Upper lobe of left lung (tissue), 6 donors: ENCODE measurements at regions not wholly inside any gene's neighbourhood (a gene's known extent, or its start where the extent isn't known, plus 50 kb on each side); places are given as distances from the start of the nearest gene placed in this dataset.

Experiments
- ATAC-seq, 2 donors: fragments of 200-7000 bp; cut with Tn5 transposase; one replicate each; pipeline ENCODE4 v1.9.1; 2022; ENCODE audit warnings: mild to moderate bottlenecking in 2 of 2, moderate library complexity in 2 of 2; ENCODE audit not compliant: low FRiP score in 2 of 2
- DNase-seq, 2 donors: peaks; one replicate each; pipeline ENCODE4 v3.0.0-alpha.2; 2019 to 2020
- H3K27ac ChIP-seq, 4 donors: fragments of 200-600 bp; sonication (generic); one replicate each; pipeline ENCODE4 v1.5.1; 2016 to 2019
- H3K27me3 ChIP-seq, 4 donors: fragments of 200-600 bp; sonication (generic); one replicate each; pipeline ENCODE4 v1.5.1; 2017 to 2019
- H3K36me3 ChIP-seq, 4 donors: fragments of 200-600 bp; sonication (generic); one replicate each; pipeline ENCODE4 v1.5.1; 2016 to 2019
- H3K4me1 ChIP-seq, 4 donors: fragments of 200-600 bp; sonication (generic); one replicate each; pipeline ENCODE4 v1.5.1; 2018 to 2019
- H3K4me3 ChIP-seq, 4 donors: fragments of 200-600 bp; sonication (generic); one replicate each; pipeline ENCODE4 v1.5.1; 2017 to 2019; ENCODE audit warnings: mild to moderate bottlenecking in 2 of 4, moderate library complexity in 1 of 4
- H3K9me3 ChIP-seq, 4 donors: fragments of 200-600 bp; sonication (generic); one replicate each; pipeline ENCODE4 v1.5.1; 2018 to 2019
- EP300 ChIP-seq, 4 donors: sonication (generic); formaldehyde crosslinking; IDR thresholded peaks; one replicate each; pipeline ENCODE4 v1.5.1; 2017; ENCODE audit warnings: antibody characterized with exemption in 4 of 4, control low read depth in 2 of 4
- POLR2A ChIP-seq, 4 donors: fragments of 450-650 bp; IDR thresholded peaks; one replicate each; pipeline ENCODE4 v1.5.1; 2016 to 2017; ENCODE audit warnings: antibody characterized with exemption in 4 of 4, mild to moderate bottlenecking in 2 of 4
- POLR2AphosphoS5 ChIP-seq, 2 donors: sonication (generic); formaldehyde crosslinking; IDR thresholded peaks; one replicate each; pipeline ENCODE4 v1.5.1; 2017; ENCODE audit warnings: antibody characterized with exemption in 2 of 2
- WGBS, 2 donors: methylation state at CpG; one replicate each; pipeline ENCODE4 v1.1.5; 2017 to 2018; 5-methylcytosine and 5-hydroxymethylcytosine counted together
- TF ChIP-seq, protein P1 (sequence below), 6 experiments: fragments of 450-650 bp in 4 of 6; fragments of 200-600 bp in 2 of 6; sonication (generic) in 2 of 6; IDR thresholded peaks; one replicate each; pipeline ENCODE4 v1.5.1; 2016 to 2019; ENCODE audit warnings: antibody characterized with exemption in 6 of 6
- donor health status: DM: no; HTN: no; CAD: no; lungs with moderate emphysema.
- donor health status: DM: no; HTN: yes; CAD: no; lungs with severe emphysema.

DNA sequence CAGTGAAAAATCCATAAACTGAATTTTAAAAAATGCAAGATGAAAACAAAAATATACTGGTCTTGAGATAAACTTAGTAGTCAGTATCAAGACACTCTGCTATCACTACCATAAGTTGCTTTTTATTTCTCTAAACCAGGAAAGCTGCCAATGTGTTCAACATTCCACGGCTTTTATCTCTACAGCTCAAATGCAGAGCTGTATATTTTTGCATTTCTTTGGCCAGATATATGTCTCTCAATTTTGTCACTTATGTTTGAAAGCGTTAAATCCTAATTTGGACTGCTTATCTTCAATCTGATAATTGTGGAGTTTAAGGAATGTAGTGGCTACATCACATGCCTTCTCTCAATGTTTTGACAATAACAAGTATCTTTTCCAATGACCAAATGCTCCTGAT lies 609.5 kb downstream of the EPHA4 start:
- no peaks in the 10 kb centered on the region for H3K9me3 ChIP-seq
- H3K4me3 ChIP-seq: no peak overlapping the region
- DNase-seq (no peak), ATAC-seq (no peak)
- no peak overlapping the region for H3K27ac ChIP-seq
- H3K27me3 ChIP-seq: no peaks in the 10 kb centered on the region
- no peaks in the 10 kb centered on the region for H3K36me3 ChIP-seq
- H3K4me1 ChIP-seq: peaks cover 0 to 10% (median 5%) of the 10 kb centered on the region in 4 donors
- TF ChIP-seq, protein P1, sequence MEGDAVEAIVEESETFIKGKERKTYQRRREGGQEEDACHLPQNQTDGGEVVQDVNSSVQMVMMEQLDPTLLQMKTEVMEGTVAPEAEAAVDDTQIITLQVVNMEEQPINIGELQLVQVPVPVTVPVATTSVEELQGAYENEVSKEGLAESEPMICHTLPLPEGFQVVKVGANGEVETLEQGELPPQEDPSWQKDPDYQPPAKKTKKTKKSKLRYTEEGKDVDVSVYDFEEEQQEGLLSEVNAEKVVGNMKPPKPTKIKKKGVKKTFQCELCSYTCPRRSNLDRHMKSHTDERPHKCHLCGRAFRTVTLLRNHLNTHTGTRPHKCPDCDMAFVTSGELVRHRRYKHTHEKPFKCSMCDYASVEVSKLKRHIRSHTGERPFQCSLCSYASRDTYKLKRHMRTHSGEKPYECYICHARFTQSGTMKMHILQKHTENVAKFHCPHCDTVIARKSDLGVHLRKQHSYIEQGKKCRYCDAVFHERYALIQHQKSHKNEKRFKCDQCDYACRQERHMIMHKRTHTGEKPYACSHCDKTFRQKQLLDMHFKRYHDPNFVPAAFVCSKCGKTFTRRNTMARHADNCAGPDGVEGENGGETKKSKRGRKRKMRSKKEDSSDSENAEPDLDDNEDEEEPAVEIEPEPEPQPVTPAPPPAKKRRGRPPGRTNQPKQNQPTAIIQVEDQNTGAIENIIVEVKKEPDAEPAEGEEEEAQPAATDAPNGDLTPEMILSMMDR (IDR thresholded peaks at IDR 0.05): no peak
- TF ChIP-seq POLR2AphosphoS5 (IDR thresholded peaks at IDR 0.05) (no peak), EP300 (IDR thresholded peaks at IDR 0.05) (no peak), POLR2A (IDR thresholded peaks at IDR 0.05) (no peak)
- 54 to 59% methylated on average over 2 of the region's 2 CpGs for WGBS, 2 donors

DNA sequence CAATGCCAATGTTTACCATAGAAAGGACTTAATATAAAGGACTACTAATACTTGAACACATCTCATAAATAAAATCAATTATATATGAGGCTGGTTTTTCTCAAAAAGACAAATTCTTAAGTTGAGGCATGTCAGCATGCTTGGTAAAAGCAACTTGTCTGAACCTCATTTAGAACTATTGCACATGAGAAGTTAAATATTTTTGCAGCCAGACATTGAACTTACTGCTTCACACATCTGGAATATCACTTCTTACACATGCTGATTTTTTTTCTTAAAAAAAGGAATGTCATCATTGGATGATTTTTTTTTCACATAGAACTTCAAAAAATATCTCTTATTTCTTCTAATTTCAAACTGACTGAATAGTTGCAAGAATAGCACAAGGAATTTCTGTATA lies 609.0 kb downstream of the EPHA4 start:
- H3K27ac ChIP-seq: no peak overlapping the region

DNA sequence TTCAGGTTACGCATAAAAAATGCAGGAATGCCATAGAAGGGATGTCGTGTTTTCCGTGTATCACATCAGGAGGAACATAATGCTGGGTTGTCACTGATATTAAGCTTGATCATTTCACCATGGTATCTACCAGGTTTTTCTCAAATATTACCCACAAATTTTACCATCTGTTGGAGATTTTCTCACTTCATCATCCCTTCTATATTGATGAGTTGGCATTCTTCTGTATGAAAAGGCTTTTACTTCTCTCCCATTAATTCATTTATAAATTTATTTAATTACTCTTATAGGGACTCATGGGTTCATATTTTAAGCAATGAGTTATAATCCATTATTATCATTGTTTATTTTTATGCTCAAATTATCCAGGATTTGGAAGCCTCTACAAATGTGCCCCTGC lies 608.2 kb downstream of the EPHA4 start:
- peaks cover 0 to 10% (median 5%) of the 10 kb centered on the region in 4 donors for H3K4me1 ChIP-seq
- no peak for DNase-seq
- H3K4me3 ChIP-seq: no peak overlapping the region
- WGBS, 2 donors: 94 to 99% methylated on average over 3 of the region's 3 CpGs
- TF ChIP-seq, protein P1 (IDR thresholded peaks at IDR 0.05): no peak
- TF ChIP-seq POLR2A (IDR thresholded peaks at IDR 0.05) (no peak), EP300 (IDR thresholded peaks at IDR 0.05) (no peak)
- H3K9me3 ChIP-seq: no peaks in the 10 kb centered on the region
- no peak for ATAC-seq
- H3K27me3 ChIP-seq: no peaks in the 10 kb centered on the region
- no peaks in the 10 kb centered on the region for H3K36me3 ChIP-seq
- no peak overlapping the region for H3K27ac ChIP-seq

More for the DNA sequence above, 609.0 kb downstream of the EPHA4 start:
- no peaks in the 10 kb centered on the region for H3K27me3 ChIP-seq
- ATAC-seq (no peak), DNase-seq (no peak)
- H3K36me3 ChIP-seq: no peaks in the 10 kb centered on the region
- H3K9me3 ChIP-seq: no peaks in the 10 kb centered on the region
- TF ChIP-seq, protein P1 (IDR thresholded peaks at IDR 0.05): no peak
- no peak for TF ChIP-seq POLR2AphosphoS5 (IDR thresholded peaks at IDR 0.05)
- no peak for TF ChIP-seq POLR2A (IDR thresholded peaks at IDR 0.05)
- TF ChIP-seq EP300 (IDR thresholded peaks at IDR 0.05): no peak
- H3K4me3 ChIP-seq: no peak overlapping the region
- peaks cover 0 to 10% (median 5%) of the 10 kb centered on the region in 4 donors for H3K4me1 ChIP-seq

DNA sequence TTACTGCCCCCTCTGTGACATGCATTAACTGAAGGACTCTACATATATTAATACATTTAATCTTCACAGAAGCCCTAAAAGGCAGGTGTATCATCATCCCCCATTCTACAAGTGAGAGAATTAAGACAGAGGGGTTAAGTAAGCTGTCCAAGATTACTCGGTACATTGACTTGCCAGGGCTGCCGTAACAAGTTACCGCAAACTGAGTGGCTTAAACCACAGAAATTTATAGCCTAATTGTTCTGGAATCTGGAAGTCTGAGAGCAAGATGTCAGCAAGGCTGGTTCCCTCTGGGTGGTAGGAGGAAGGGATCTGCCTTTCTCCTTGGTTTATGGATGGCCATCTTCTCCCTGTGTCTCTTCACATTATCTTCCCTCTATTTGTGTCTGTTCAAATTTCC lies 605.5 kb downstream of the EPHA4 start:
- H3K4me3 ChIP-seq: no peak overlapping the region
- H3K36me3 ChIP-seq: no peaks in the 10 kb centered on the region
- DNase-seq (no peak), ATAC-seq (peak in 1 of 2 donors; percentile 58)
- no peak overlapping the region for H3K27ac ChIP-seq
- no peaks in the 10 kb centered on the region for H3K4me1 ChIP-seq
- 48 to 75% methylated on average over 3 of the region's 3 CpGs for WGBS, 2 donors
- H3K9me3 ChIP-seq: no peaks in the 10 kb centered on the region
- H3K27me3 ChIP-seq: no peaks in the 10 kb centered on the region
- TF ChIP-seq, protein P1 (IDR thresholded peaks at IDR 0.05): no peak
- TF ChIP-seq EP300 (IDR thresholded peaks at IDR 0.05) (no peak), POLR2AphosphoS5 (IDR thresholded peaks at IDR 0.05) (no peak), POLR2A (IDR thresholded peaks at IDR 0.05) (no peak)

DNA sequence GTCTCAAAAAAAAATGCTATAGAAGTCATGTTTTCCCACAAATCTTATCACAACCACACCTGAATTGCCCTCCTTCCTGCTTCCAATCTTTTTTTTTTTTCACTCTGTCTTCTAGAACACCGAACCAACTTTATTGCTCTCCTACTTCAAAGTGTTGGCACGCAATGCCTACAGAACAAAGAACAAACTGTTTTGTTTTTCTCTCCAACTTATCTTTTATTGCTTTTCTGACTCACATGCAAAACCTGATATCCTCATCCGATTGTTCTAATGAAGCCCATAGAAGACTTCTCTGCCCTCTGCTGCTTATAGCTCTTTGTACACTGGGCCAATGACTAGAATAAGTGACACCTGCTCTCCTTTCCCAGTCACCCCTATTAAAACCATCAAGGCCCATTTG lies 602.8 kb downstream of the EPHA4 start:
- no peaks in the 10 kb centered on the region for H3K27me3 ChIP-seq
- H3K27ac ChIP-seq: no peak overlapping the region
- H3K9me3 ChIP-seq: no peaks in the 10 kb centered on the region
- no peak overlapping the region for H3K4me3 ChIP-seq
- 91 to 99% methylated on average over 3 of the region's 3 CpGs for WGBS, 2 donors
- no peaks in the 10 kb centered on the region for H3K4me1 ChIP-seq
- DNase-seq (no peak), ATAC-seq (no peak)
- TF ChIP-seq POLR2AphosphoS5 (IDR thresholded peaks at IDR 0.05) (no peak), EP300 (IDR thresholded peaks at IDR 0.05) (no peak), POLR2A (IDR thresholded peaks at IDR 0.05) (no peak)
- TF ChIP-seq, protein P1 (IDR thresholded peaks at IDR 0.05): no peak
- H3K36me3 ChIP-seq: no peaks in the 10 kb centered on the region
